Non-pigmented ciliary epithelial cell (primary cell): ENCODE measurements at regions not wholly inside any gene's neighbourhood (a gene's known extent, or its start where the extent isn't known, plus 50 kb on each side); places are given as distances from the start of the nearest gene placed in this dataset.
A peak's percentile ranks its signal among the peaks of the same experiment; 100 is the strongest.

ENCODE experiments used
- DNase-seq: peaks from one replicate; pipeline ENCODE4 v3.0.0-alpha.2; 2010; ENCODE audit warnings: low read depth

DNA sequence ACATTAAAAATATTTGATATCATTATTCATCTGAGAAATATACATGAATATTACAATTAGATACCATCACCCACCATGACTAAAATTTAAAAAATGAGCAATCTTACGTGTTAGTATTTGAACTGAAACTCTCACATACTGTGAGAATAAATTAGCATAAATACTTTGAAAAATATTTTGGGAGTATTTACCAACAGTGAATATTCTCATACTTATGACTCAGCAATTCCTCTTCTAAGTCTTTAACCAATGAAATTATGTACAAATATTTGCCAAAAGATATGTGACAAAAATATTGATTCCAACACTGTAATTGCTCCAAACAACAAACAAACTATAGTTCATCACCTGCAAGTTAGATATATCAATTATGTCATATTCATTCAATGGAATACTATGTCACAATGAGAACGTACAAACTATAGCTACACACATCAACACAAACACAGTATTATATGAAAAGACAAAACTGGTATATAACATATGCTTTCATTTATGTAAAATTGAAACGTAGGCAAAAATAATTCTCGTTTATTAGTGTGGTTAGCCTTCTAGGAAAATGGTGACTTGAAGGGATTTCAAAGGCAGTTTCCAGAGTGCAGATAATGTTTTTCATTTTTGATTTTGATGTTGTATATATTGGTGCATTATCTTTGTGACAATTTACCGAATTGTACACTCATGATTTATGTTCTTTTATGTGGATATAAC lies 742.2 kb downstream of the SLC16A7 start:
- no peak for DNase-seq

DNA sequence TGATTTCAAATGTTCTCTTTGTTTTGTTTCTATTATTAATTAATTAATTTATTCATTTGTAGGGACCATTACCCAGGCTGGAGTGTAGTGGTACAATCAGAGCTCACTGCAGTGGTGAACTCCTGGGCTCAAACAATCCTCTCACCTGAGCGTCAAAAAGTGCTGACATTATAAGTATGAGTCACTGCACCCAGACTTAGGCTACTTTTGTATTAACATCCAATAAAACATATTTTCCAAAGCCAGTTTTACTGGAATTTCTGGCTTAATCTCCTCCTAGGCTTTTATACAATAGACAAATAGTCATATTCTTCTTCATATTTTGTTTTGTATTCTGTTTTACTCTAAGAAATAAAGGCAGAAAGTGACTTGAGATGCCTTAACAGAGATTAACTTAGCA lies 749.6 kb downstream of the SLC16A7 start:
- no peak for DNase-seq

DNA sequence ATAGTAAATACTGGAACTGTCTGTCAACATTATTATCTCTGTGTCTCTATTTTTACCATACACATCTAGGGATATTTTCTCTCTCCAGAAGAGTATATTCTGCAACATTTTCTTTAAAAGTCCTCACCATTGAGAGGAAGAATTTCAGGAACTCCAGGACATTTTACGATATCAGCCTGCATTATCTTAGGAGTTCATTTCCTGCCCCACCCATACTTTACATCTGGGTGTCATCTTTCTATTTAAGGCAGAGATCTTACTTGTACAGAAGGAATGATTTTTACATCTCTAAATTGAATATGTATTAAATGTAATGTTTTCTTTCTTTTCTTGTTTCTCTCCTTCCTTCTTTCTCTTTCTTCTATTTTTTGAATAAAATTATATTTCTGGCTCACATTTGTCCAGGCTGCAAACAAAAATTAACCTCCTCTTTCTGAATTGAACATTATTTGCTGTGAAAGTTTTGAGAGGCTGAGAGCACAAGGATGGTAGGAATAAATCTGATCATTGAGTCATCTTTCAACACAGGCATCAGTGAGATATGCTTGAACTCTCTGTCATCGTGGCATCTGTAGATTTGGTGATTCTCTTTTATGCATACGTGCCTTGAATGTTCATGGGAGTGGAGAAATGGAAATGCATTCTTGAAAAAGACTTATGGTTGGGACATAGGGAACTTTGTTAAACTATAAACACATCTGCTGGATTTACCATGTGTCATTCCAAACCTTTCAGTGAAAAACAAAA lies 753.6 kb downstream of the SLC16A7 start:
- DNase-seq = no peak

DNA sequence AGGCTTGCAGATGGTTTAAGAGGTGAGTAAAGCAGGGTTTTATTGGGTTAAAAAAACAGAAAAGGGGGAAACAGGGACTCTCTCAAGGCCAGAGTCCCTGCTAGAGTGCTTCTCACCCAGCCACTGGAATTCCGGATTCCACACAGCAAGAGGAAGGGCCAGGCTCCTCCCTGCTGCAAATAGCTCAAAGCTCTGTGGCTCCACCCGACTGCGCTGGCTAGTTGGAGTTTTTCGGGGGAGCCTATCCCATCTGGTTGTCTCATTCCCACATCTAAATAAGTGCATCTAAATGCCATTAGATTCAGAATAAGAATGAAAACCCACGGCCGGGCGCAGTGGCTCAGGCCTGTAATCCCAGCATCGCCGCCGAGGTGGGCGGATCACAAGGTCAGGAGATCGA lies 791.5 kb downstream of the SLC16A7 start:
- DNase-seq = no peak

DNA sequence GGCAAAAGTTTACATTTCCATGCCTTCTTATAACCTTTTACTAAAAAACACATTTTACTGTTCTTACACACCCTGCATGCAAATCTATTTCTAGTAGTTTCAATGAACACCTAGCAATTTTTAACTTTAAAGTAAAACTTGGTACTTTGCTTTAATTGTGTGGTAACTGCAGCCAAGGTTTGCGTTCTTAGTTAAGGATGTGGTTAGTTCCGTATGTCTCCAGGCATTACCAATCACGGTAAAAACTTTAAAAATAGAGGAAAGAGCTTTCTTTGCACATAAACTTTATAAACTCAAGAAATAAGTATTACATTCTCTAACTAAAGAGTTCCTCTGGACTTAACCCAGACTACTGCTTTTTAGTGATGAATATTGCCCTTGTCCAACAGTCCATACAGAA lies 795.2 kb downstream of the SLC16A7 start:
- no peak for DNase-seq

DNA sequence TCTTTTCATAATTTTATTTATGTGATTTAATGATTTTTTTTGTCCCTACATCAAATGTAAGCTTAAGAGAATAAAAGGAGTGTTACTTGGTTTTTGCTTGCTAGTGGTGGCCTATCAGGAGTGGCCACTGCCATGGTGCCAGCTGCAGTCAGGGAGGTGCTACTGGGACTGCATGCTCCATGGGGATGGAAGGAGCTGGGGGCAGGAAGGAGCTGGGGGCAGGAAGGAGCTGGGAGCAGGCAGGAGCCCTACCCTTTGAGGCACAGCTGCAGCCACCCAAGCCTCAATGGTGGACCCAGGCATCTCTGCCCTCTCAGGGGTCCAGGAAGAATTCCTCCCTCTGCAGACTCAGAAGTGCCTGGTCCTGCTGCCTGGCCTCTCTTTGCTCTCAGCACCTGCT lies 796.0 kb downstream of the SLC16A7 start:
- DNase-seq = no peak

DNA sequence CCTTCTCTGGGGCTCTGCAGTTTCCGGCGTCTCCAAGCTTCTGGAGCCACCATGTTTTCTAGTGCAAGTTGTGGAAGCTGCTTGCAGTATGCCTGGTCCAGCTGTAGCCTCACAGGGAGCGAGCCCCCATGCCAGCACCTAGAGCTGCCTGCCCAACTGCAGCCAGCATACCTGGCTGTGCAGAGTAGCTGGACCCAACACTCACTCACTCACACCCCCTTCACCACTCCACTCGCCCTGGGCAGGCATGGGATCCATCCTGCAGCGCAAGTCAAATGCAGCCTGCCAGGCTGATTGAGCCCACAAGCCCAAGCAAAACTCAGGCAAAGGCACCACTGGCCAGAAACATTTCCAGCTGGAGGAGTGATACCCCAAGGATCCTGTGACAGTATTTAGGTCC lies 797.3 kb downstream of the SLC16A7 start:
- DNase-seq = no peak

DNA sequence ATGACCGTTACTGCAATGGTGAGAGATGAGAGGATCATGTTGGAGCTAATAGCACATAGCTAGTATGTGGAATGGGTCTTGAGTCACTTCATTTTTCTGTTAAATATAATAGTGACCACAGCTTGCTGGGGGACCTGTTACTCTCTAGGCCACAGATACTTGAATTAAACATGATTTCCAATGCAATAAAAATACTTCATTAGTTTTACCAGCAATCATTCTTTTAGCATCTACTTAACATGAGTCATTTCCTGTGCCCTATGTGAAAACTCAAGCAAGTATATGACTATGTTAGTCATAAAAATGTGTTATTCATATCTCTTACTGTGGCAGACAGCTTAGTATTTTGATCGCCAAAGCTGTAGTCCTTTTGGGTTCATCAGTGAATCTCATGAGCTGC lies 798.8 kb downstream of the SLC16A7 start:
- DNase-seq = peak; percentile 59

DNA sequence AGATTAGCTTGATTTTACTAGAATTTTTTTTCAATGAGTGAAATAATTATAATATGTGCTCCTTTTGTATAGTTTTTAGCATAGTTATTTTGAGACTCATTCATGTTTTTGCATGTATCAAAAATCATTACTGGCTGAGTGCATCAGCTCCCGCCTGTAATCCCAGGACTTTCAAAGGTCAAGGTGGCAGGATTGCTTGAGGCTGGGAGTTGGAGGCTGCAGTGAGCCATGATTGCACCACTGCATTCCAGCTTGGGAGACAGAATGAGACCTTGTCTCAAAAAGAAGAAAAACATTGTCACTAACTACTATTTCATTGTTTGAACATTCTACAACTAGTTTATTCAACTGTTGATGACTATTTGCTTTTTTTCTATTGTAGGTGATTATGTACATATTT lies 802.7 kb downstream of the SLC16A7 start:
- no peak for DNase-seq

DNA sequence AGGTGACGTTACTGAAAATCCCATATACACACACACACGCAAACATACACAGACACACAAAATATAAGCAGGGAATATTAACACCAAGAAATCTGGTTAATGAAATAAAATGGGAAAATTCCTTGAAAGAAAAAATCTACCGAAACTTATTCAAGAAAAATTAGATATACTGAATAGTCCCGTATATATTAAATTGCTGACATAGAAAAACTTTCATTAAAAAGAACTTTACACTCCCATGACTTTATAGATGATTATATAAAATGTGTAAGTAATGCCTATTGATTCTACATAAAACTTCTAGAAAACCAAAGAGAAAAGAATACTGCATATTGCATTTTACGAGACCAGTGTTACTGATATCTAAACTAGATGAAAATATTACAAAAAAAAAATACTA lies 803.2 kb downstream of the SLC16A7 start:
- no peak for DNase-seq

DNA sequence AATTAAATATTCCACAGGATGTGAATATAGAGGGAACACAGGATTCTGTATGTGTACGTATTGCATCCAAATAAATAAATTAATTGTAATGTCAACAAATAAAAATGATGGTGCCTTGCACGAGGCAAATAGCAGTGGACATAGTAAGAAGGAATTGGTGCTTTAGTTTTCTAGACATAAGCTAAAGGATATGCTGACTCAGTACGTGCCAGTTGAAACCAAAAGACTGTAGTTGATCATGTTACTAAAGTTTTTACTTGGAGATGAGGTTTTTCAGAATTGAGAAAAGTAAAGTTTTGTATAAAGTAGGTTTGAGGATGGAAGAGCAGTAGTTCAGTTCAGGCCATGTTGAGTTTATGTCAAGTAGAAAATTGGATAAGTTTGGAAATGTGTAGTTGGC lies 807.2 kb downstream of the SLC16A7 start:
- no peak for DNase-seq

DNA sequence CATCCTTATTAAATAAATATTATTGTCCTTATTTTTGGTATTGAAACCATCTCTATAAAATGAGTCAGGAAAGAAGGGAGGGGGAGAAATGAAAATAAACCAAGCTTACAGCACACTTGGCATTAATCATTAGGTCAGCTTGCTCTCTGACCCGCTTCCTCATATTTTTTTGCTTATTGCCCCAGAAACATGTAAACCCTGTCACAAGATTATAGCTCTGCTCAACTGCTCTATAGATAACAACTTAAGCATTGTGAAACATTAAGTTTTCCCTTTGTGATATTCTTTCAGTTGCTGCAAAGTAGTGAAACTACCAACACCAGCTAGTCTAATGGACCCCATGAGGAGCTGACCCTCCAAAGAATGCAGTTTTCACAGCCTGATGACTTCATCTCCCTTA lies 819.5 kb downstream of the SLC16A7 start:
- no peak for DNase-seq

DNA sequence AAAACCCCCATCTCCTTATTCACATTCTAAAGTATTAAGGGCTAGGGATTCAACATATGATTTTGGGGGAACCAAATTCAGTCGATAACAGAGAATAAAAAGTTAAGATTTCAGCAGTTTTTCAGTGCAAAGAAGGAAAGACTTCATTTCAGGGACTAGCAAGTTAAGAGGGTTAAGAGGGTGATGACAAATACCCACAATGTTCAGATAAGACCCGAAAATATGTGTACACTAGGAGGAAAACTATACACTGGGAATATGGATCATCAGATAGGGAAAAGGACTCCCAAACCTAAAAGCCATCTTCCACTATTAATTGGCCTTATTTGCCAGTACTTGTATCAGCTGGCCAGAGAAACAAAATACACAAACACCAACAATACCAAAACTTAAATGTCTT lies 824.2 kb downstream of the SLC16A7 start:
- DNase-seq = no peak

DNA sequence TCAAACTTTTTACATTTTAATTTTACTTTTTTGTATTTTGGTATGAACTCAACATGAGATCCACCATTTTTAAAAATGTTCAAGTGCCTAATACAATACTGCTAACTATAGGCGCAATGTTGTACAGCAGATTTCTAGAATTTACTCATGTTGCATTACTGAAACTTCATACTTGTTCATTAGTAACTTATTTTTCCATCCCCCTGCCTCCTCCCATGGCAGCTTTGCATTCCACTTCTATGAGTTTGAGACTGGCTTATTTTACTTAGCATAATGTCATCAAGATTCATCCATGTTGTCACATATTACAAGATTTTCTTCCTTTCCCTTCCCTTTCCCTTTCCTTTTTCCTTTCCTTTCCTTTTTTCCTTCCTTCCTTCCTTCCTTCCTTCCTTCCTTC lies 825.9 kb downstream of the SLC16A7 start:
- no peak for DNase-seq

DNA sequence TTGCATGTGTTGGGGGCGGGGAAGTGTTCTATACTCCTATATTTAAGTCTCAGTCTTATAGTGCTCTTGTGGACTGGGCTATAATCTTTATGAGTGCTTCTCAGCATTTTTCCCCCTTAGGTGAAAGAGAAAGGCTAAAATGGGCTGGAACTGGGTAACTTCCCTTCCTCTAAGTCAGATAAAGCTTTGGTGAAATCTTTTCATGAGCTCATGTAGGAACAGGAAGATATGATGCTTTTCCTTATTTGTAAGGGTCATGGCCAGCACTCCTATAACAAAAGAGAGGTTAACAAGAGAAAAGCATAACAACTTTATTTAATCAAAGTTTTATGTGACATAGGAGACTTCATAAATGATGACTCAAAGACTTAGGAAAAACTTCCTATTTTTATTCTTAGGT lies 841.5 kb downstream of the SLC16A7 start:
- DNase-seq = no peak

DNA sequence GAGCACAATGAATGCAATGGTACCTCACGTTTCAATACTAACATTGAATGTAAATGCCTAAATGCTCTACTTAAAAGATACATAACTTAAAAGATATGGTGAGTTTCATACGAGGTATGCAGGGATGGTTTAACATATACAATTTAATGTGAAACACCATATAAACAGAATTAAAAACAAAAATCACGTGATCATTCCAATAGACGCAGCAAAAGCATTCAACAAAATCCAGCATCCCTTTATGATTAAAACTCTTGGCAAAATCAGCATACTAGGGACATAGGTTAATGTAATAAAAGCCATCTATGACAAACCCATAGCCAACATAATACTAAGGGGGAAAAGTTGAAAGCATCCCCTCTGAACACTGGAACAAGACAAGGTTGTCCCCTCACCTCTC lies 845.7 kb downstream of the SLC16A7 start:
- no peak for DNase-seq

DNA sequence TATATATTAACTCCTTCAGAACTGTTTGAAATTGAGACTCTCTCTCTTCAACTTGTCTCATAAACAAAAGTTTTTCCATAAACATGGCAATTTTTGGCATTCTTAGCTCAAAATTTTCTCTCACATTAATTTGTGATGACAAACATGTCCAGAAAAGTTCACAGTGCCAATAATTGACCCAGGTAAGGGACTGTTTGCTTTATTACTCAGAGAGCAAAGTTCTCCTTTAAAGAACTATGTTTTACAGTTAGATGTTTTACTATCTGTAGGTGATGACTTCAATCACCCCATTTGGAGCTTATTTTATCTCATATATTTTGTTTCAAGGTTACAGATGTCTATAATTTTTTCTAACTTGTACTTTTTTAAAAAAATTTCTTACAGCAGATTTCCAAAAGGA lies 855.6 kb downstream of the SLC16A7 start:
- DNase-seq = no peak

DNA sequence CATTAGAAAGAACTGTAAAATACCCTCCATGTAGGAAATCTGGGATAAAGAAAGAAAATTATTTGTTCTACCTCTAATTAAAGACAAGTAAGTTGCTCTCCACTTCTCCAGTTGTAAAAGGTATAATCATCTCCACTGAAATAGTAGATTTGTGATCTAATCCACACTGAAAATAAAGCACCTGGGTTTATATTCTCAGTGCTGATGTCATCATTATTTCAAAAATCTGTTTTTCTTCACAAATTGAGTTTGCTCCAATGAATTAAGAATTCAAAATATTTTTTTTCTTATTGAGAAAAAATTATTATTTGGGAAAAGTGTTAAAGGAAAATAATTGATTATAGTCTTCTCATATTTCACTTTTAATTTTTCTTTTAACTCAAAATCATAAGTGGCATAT lies 869.2 kb downstream of the SLC16A7 start:
- no peak for DNase-seq

DNA sequence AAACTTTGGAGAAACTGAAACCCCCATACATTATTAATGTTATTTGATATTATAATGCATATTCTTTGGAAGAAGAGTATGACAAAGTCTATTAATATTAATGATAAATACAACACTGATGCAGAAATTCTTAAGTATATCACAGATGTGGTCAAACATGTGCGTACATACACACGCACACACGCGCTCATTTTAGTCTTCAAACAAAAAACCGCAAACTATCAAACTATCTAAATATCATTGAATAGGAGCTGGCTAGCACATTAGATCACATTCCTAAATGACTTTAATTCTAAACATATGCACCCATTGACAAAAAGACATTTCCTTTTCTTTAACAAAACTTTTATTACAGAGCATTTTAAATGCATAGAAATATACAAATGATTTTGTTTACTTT lies 872.7 kb downstream of the SLC16A7 start:
- DNase-seq = no peak

DNA sequence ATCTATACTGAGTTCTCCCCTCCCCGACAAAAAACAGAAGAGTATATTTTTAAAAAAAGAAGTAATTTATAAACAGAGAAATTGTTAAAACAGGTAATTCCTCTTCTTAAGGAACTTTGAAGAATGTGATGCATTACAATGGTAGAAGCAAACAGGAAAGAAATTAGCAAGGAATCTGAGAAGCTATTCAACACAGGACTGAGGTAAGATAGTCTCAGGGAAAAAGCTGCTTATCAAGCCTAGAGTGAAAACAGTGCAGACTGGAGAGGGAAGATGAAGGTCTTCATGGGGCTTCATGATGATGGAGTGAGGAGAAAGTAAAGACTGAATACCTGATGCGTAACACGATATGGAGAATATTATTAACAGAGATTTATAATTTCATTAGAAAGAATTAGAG lies 880.0 kb downstream of the SLC16A7 start:
- DNase-seq = no peak

DNA sequence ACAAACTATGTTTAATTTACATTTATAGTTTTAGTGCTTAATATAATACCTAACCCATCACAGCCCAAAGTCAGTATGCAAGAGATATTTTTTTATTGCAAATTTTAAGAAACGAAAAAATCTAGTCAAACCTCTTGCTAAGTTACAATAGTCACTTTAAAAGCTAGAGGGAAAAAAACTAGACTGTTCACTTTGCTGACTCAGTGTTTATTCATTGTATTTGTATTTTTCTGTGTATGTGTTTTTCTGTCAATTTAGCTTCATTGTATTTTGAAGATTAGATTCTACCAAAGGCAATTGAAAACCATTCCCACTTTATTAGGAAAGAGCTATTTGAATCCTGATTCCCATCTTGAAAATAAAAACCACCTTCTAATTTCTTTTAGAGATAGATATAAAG lies 891.5 kb downstream of the SLC16A7 start:
- DNase-seq = no peak

DNA sequence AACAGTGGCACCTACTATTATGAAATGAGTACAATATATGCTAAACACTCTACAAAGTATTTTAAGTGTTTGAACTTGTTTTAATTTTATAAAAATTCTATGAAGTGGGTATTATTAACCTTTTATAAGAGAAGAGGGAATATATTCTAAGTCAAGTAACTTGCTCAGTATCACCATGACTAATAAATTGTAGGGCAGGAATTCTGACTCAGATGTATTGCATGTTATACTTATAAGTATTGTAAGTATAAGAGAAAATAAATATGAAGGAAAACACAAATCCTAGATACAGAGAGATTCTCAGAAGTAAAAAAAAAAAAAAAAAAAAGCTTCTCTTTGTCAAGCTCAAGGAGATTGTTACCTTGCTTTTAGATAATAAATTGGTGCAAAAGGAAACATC lies 893.2 kb downstream of the SLC16A7 start:
- peak; percentile 11 for DNase-seq

DNA sequence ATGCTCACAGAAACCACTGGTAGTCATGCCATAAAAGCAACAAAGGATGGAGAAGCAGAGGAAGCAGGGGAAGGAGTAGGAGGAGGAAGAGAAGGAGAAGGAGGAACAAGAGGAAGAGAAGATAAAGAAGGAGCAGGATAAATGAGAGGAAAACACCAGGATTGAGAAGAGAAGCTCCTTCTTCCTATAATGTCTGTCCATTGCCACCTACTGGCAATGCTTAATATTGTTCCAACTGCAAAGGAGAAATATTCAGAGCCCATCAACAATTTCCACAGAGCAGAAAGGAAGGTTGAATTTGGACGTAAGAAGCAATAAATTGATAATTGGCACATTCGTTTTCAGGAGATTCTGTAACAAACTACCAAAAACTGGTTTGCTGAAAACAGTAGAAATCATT lies 898.4 kb downstream of the SLC16A7 start:
- peak; percentile 15 for DNase-seq

DNA sequence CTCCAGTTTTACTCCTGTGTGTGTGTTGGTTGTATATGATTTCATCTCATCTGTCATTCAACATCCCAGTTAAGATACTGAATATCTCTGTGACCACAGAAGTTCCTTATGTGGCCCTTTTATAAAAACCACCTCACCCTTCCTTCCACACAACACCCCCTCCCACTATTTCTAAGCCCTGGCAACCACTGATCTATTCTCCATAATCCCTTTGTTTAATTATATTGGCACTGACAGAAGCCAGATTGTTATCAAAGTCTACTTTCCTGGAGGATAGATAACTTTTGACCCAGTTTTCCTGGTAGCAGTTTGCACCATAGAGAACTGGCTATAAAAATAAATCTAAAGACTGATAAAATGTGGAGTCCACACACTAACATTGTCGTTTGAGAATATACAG lies 902.8 kb downstream of the SLC16A7 start:
- DNase-seq = no peak
